ENCODE measurements at regions not wholly inside any gene's neighbourhood (a gene's known extent, or its start where the extent isn't known, plus 50 kb on each side); places are given as distances from the start of the nearest gene placed in this dataset.

DNA sequence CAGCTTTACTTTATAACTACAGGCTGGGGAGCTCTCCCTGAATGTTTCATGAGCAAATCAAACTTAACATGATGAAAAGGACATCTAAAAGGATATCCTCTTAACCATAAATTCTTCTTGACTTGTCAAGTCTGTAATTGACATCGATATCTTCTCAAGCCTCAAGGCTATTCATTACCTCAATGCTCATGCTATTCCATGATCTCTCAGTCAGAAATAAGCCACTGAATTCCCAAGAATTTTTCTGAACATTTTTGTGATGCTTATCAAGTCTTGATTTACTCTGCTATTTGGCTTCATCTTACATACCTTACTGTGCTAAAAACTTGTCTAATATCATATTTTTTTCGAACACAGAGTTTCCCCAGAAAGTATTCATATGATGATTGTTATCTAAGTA lies 433.4 kb downstream of the PDGFC start:
- TF ChIP-seq, protein P1, sequence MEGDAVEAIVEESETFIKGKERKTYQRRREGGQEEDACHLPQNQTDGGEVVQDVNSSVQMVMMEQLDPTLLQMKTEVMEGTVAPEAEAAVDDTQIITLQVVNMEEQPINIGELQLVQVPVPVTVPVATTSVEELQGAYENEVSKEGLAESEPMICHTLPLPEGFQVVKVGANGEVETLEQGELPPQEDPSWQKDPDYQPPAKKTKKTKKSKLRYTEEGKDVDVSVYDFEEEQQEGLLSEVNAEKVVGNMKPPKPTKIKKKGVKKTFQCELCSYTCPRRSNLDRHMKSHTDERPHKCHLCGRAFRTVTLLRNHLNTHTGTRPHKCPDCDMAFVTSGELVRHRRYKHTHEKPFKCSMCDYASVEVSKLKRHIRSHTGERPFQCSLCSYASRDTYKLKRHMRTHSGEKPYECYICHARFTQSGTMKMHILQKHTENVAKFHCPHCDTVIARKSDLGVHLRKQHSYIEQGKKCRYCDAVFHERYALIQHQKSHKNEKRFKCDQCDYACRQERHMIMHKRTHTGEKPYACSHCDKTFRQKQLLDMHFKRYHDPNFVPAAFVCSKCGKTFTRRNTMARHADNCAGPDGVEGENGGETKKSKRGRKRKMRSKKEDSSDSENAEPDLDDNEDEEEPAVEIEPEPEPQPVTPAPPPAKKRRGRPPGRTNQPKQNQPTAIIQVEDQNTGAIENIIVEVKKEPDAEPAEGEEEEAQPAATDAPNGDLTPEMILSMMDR (IDR thresholded peaks at IDR 0.05; ENCODE audit: insufficient read depth, low read length, poor library complexity, severe bottlenecking): no peak
- TF ChIP-seq EZH2phosphoT487 (conservative IDR thresholded peaks at IDR 0.05; ENCODE audit: low read length): no peak
